Loucy (cell line): ENCODE measurements at regions not wholly inside any gene's neighbourhood (a gene's known extent, or its start where the extent isn't known, plus 50 kb on each side); places are given as distances from the start of the nearest gene placed in this dataset.

ENCODE experiments used
- CTCF ChIP-seq: fragments of 200-600 bp; sonication (generic); conservative IDR thresholded peaks from 2 replicates; pipeline ENCODE4 v1.5.1; 2014; ENCODE audit warnings: mild to moderate bottlenecking, antibody characterized with exemption, low read length
- EZH2phosphoT487 ChIP-seq: fragments of 200-600 bp; IDR thresholded peaks from 2 replicates; pipeline ENCODE4 v1.6.1; 2018; ENCODE audit warnings: antibody characterized with exemption, mild to moderate bottlenecking, moderate library complexity, borderline replicate concordance

- TF ChIP-seq CTCF (no peak), EZH2phosphoT487 (no peak)
Measured at GRCh38 chr13:80871481-80871880, 530.6 kb upstream of the SPRY2 start.
